ENCODE measurements at regions not wholly inside any gene's neighbourhood (a gene's known extent, or its start where the extent isn't known, plus 50 kb on each side); places are given as distances from the start of the nearest gene placed in this dataset.

DNA sequence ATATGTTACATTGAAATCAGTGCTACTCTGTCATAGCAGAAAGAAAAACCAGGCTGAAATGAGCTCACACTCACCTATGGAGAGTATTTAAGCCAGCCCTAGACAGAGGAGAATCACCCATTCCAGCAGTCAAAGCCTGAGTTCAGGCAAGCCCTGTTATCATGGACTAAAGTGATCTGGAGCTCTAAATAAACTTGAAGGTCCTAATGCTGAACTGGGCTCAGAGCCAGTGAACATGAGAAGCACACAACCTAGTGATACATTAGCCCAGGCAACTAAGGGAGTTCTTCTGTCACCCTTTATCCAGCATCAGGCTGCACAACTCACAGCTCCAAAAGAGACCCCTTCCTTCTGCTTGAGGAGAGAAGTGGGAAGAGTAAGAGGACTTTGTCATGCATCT lies 425.0 kb downstream of the COL12A1 start:
- Mint-ChIP-seq H3K27me3 (ENCODE audit: unreplicated experiment) (no peaks in the 10 kb centered on the region), H3K4me1 (ENCODE audit: unreplicated experiment) (no peaks in the 10 kb centered on the region), H3K27ac (ENCODE audit: unreplicated experiment) (no peak overlapping the region), H3K9me3 (ENCODE audit: unreplicated experiment) (no peaks in the 10 kb centered on the region), H3K36me3 (ENCODE audit: low read depth, unreplicated experiment) (no peaks in the 10 kb centered on the region), H3K4me3 (ENCODE audit: unreplicated experiment) (no peak overlapping the region)
- DNase-seq (ENCODE audit: low spot score) = no peak
- TF ChIP-seq, protein P1, sequence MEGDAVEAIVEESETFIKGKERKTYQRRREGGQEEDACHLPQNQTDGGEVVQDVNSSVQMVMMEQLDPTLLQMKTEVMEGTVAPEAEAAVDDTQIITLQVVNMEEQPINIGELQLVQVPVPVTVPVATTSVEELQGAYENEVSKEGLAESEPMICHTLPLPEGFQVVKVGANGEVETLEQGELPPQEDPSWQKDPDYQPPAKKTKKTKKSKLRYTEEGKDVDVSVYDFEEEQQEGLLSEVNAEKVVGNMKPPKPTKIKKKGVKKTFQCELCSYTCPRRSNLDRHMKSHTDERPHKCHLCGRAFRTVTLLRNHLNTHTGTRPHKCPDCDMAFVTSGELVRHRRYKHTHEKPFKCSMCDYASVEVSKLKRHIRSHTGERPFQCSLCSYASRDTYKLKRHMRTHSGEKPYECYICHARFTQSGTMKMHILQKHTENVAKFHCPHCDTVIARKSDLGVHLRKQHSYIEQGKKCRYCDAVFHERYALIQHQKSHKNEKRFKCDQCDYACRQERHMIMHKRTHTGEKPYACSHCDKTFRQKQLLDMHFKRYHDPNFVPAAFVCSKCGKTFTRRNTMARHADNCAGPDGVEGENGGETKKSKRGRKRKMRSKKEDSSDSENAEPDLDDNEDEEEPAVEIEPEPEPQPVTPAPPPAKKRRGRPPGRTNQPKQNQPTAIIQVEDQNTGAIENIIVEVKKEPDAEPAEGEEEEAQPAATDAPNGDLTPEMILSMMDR (IDR thresholded peaks at IDR 0.05; ENCODE audit: unreplicated experiment) = no peak

DNA sequence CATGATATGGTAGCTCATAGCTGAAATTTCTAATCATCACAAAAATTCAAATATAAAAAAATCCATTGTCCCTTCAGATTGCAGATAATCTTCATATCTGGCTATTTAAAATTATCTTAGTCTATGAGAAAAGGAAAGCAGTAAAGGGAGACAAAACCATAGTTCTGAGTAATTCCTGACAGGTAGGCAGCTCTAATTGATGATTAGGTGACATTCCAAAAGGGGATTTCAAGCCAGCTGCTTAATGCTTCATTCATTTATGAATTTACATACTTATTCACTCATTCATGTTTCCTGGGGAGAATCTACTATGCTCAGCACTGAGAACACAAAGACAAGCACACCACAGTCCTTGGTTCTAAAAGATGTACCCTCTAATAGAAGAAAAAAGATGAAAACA lies 437.1 kb downstream of the COL12A1 start:
- no peaks in the 10 kb centered on the region for H3K9me3 Mint-ChIP-seq (ENCODE audit: unreplicated experiment)
- no peak overlapping the region for H3K4me3 Mint-ChIP-seq (ENCODE audit: unreplicated experiment)
- H3K27me3 Mint-ChIP-seq (ENCODE audit: unreplicated experiment) = peaks cover 2% of the 10 kb centered on the region
- H3K4me1 Mint-ChIP-seq (ENCODE audit: unreplicated experiment) = no peaks in the 10 kb centered on the region
- H3K27ac Mint-ChIP-seq (ENCODE audit: unreplicated experiment) = no peak overlapping the region
- no peak for DNase-seq (ENCODE audit: low spot score)
- TF ChIP-seq, protein P1 (IDR thresholded peaks at IDR 0.05; ENCODE audit: unreplicated experiment) = no peak
- no peaks in the 10 kb centered on the region for H3K36me3 Mint-ChIP-seq (ENCODE audit: low read depth, unreplicated experiment)

DNA sequence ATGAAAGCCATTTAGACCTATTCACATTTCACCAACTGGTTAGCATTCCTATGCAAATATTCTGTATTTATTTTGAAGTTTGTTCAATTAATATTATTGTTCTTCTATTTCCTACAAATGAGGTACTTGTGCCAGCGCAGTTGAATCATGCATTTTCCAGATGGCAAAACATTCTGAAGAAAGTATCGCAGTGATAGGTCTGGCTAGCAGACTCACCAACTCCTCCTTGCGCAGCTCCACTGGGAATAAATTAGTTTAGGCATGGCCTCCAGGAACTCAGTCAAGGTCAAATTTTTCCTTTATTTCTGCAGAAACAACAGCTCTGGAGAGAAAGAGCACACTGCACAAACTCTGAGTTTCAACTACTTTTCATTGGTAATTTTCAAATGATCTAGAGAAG lies 437.7 kb downstream of the COL12A1 start:
- DNase-seq (ENCODE audit: low spot score) = no peak
- Mint-ChIP-seq H3K27ac (ENCODE audit: unreplicated experiment) (no peak overlapping the region), H3K27me3 (ENCODE audit: unreplicated experiment) (peaks cover 2% of the 10 kb centered on the region), H3K9me3 (ENCODE audit: unreplicated experiment) (no peaks in the 10 kb centered on the region), H3K4me1 (ENCODE audit: unreplicated experiment) (no peaks in the 10 kb centered on the region), H3K36me3 (ENCODE audit: low read depth, unreplicated experiment) (no peaks in the 10 kb centered on the region), H3K4me3 (ENCODE audit: unreplicated experiment) (no peak overlapping the region)
- TF ChIP-seq, protein P1 (IDR thresholded peaks at IDR 0.05; ENCODE audit: unreplicated experiment) = no peak

DNA sequence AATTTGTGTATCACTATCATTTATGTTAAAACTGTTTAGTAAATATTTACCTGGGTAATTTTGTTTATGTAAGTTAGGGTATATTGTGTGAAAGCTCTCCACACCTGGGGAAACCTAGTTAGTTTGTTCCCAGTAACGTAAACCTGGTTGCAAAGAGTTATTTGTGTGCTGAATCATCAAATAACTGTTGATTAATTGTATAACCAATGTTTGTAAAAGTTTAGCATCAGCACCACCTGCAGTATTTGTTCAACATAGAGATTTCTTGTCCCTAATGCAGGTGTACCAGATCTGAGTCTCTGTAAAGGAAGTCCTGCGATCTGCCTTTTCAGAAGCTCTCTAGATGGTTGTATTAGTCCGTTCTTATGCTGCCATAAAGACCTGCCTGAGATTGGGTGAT lies 440.4 kb downstream of the COL12A1 start:
- Mint-ChIP-seq H3K27me3 (ENCODE audit: unreplicated experiment) (peaks cover 2% of the 10 kb centered on the region), H3K27ac (ENCODE audit: unreplicated experiment) (no peak overlapping the region), H3K9me3 (ENCODE audit: unreplicated experiment) (no peaks in the 10 kb centered on the region), H3K4me3 (ENCODE audit: unreplicated experiment) (no peak overlapping the region), H3K36me3 (ENCODE audit: low read depth, unreplicated experiment) (no peaks in the 10 kb centered on the region), H3K4me1 (ENCODE audit: unreplicated experiment) (no peaks in the 10 kb centered on the region)
- TF ChIP-seq, protein P1 (IDR thresholded peaks at IDR 0.05; ENCODE audit: unreplicated experiment) = no peak
- DNase-seq (ENCODE audit: low spot score) = no peak

DNA sequence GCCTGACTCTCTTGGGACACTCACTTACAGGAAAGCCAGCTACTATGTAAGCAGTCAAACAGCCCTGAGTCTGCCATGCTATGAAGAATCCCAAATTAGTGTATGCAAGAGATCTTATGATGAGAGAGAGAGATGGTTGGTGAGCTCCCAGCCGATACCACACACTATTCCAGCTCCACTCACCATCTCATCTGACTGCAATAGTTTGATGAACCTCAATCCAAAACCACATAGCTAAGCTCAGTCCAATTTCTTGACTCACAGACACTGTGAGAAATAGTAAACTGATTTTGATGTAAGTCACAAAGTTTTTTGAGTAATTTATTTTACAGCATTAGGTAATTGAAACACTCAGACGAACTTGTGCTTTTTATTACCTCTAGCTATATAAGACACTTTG lies 441.4 kb downstream of the COL12A1 start:
- TF ChIP-seq, protein P1 (IDR thresholded peaks at IDR 0.05; ENCODE audit: unreplicated experiment) = no peak
- H3K9me3 Mint-ChIP-seq (ENCODE audit: unreplicated experiment) = no peaks in the 10 kb centered on the region
- no peak for DNase-seq (ENCODE audit: low spot score)
- H3K36me3 Mint-ChIP-seq (ENCODE audit: low read depth, unreplicated experiment) = no peaks in the 10 kb centered on the region
- no peaks in the 10 kb centered on the region for H3K4me1 Mint-ChIP-seq (ENCODE audit: unreplicated experiment)
- H3K4me3 Mint-ChIP-seq (ENCODE audit: unreplicated experiment) = no peak overlapping the region
- H3K27ac Mint-ChIP-seq (ENCODE audit: unreplicated experiment) = no peak overlapping the region
- H3K27me3 Mint-ChIP-seq (ENCODE audit: unreplicated experiment) = peaks cover 2% of the 10 kb centered on the region

Data from endothelial cell (in vitro differentiated cells).